Esophagus muscularis mucosa (tissue), 4 donors: ENCODE measurements at regions not wholly inside any gene's neighbourhood (a gene's known extent, or its start where the extent isn't known, plus 50 kb on each side); places are given as distances from the start of the nearest gene placed in this dataset.

Experiments used
- CTCF ChIP-seq, 3 experiments: fragments of 200-600 bp in 2 of 3; fragments of 450-650 bp in 1 of 3; sonication (generic) in 2 of 3; IDR thresholded peaks; one replicate each; pipeline ENCODE4 v1.5.1; 2017 to 2019; ENCODE audit warnings: antibody characterized with exemption in 3 of 3, mild to moderate bottlenecking in 2 of 3, moderate library complexity in 1 of 3
- EP300 ChIP-seq: sonication (generic); formaldehyde crosslinking; IDR thresholded peaks from one replicate; pipeline ENCODE4 v1.6.1; 2017; ENCODE audit warnings: antibody characterized with exemption
- POLR2A ChIP-seq: fragments of 450-650 bp; IDR thresholded peaks from one replicate; pipeline ENCODE4 v1.6.1; 2017; ENCODE audit warnings: antibody characterized with exemption, moderate library complexity, mild to moderate bottlenecking, low read depth

- TF ChIP-seq POLR2A (no peak), CTCF (IDR thresholded peaks at IDR 0.05) (no peak), EP300 (no peak)
Observed at GRCh38 chr16:49932946-49933345, 77.0 kb upstream of the ZNF423 start.
